GM12878 (cell line): ENCODE measurements at regions not wholly inside any gene's neighbourhood (a gene's known extent, or its start where the extent isn't known, plus 50 kb on each side); places are given as distances from the start of the nearest gene placed in this dataset.

ENCODE experiments used
- ATAC-seq: fragments of 200-7000 bp; cut with Tn5 transposase; 3 replicates; pipeline ENCODE4 v1.9.1; 2020; ENCODE audit warnings: mild to moderate bottlenecking, moderate library complexity
- BruUV-seq: library from RNA; stranded (reverse); fragments of 400-500 nt; replicated peaks from 2 replicates; lab custom pipeline; 2021; lab: Mats Ljungman, UMichigan
- CTCF ChIA-PET: fragments of 300-600 bp; sonication (Branson Sonifier 250); formaldehyde crosslinking; extraction: SDS; loops from one replicate; lab custom pipeline; 2021; ENCODE audit warnings: inconsistent platforms; lab: Yijun Ruan, JAX
- POLR2A ChIA-PET: fragments of 350-600 bp; formaldehyde crosslinking; extraction: SDS; loops from one replicate; lab custom pipeline; 2021; ENCODE audit warnings: inconsistent platforms; lab: Charles Lee
- RAD21 ChIA-PET: fragments of 300-600 bp; sonication (Branson Sonifier 250); formaldehyde crosslinking; loops from one replicate; lab custom pipeline; 2023; ENCODE audit warnings: antibody characterized with exemption; ENCODE audit not compliant: unreplicated experiment; lab: Charles Lee
- SMC1A ChIA-PET: fragments of 300-600 bp; sonication (Branson Sonifier 250); formaldehyde crosslinking; loops from one replicate; lab custom pipeline; 2023; ENCODE audit not compliant: unreplicated experiment, uncharacterized antibody; lab: Charles Lee
- DNase-seq: peaks from one replicate; pipeline ENCODE4 v3.0.0-alpha.2; 2011; ENCODE audit warnings: low read depth, low spot score
- FAIRE-seq: peaks from 3 replicates; lab custom pipeline; 2011; peaks lifted over from hg19 to GRCh38; lab: Jason Lieb, UNC
- H2AFZ ChIP-seq: 2 replicates; pipeline ENCODE4 v1.6.0; 2011; ENCODE audit warnings: low read depth, low read length, control low read depth; ENCODE audit not compliant: control insufficient read depth
- H3K27ac ChIP-seq: 2 replicates; pipeline ENCODE4 v1.5.1; 2011; ENCODE audit warnings: control low read depth; ENCODE audit not compliant: control insufficient read depth, insufficient read depth
- H3K27me3 ChIP-seq, 2 experiments: replicated peaks in 1 of 2; 2 replicates each; pipeline versions ENCODE4 v1.6.0 to v1.6.1; 2011; ENCODE audit warnings: low read length in 1 of 2; ENCODE audit not compliant: control insufficient read depth in 2 of 2, insufficient read depth in 2 of 2
- H3K36me3 ChIP-seq, 2 experiments: 2 replicates each; pipeline ENCODE4 v1.5.1; 2011; ENCODE audit warnings: low read length in 1 of 2; ENCODE audit not compliant: control insufficient read depth in 2 of 2, insufficient read depth in 2 of 2
- H3K4me1 ChIP-seq: 2 replicates; pipeline ENCODE4 v1.6.1; 2011; ENCODE audit warnings: mild to moderate bottlenecking, low read length, moderate library complexity, mixed read lengths; ENCODE audit not compliant: control insufficient read depth, insufficient read depth
- H3K4me2 ChIP-seq: 2 replicates; pipeline ENCODE4 v1.6.0; 2011; ENCODE audit warnings: control low read depth; ENCODE audit not compliant: control insufficient read depth, insufficient read depth
- H3K4me3 ChIP-seq: fragments of 200-600 bp; sonication (generic); 2 replicates; pipeline ENCODE4 v1.5.1; 2016
- H3K79me2 ChIP-seq: 2 replicates; pipeline ENCODE4 v1.6.0; 2011; ENCODE audit warnings: low read length; ENCODE audit not compliant: control insufficient read depth, insufficient read depth
- H3K9ac ChIP-seq: 2 replicates; pipeline ENCODE4 v1.8.0; 2011; ENCODE audit warnings: low read length, control low read depth, mixed read lengths; ENCODE audit not compliant: control insufficient read depth, insufficient read depth
- H3K9me3 ChIP-seq: replicated peaks from 3 replicates; pipeline ENCODE4 v1.5.1; 2011; ENCODE audit warnings: mild to moderate bottlenecking, low read length; ENCODE audit not compliant: control insufficient read depth, insufficient read depth
- H4K20me1 ChIP-seq: 2 replicates; pipeline ENCODE4 v1.6.0; 2011; ENCODE audit not compliant: control insufficient read depth, insufficient read depth
- CHD2 ChIP-seq: IDR thresholded peaks from 2 replicates; pipeline ENCODE4 v1.6.1; 2011; ENCODE audit warnings: low read depth, low read length, improper control_type of control experiment, borderline replicate concordance
- EED ChIP-seq: sonication (generic); IDR thresholded peaks from 2 replicates; pipeline ENCODE4 v1.6.1; 2016; ENCODE audit warnings: antibody characterized with exemption, low read depth
- JUNB ChIP-seq: IDR thresholded peaks from 2 replicates; pipeline ENCODE4 v1.6.1; 2016; ENCODE audit warnings: antibody characterized with exemption, mild to moderate bottlenecking
- KLF5 ChIP-seq: fragments of 450-650 bp; IDR thresholded peaks from 2 replicates; pipeline ENCODE4 v1.6.1; 2014; ENCODE audit warnings: mild to moderate bottlenecking; ENCODE audit not compliant: partially characterized antibody
- MYB ChIP-seq: fragments of 150-350 bp; IDR thresholded peaks from 2 replicates; pipeline ENCODE4 v1.6.1; 2014; ENCODE audit warnings: mild to moderate bottlenecking, low read depth, low read length, borderline replicate concordance
- NR2F1 ChIP-seq: fragments of 450-650 bp; conservative IDR thresholded peaks from 2 replicates; pipeline ENCODE4 v1.6.1; 2017; ENCODE audit warnings: mild to moderate bottlenecking
- SIX5 ChIP-seq: IDR thresholded peaks from 2 replicates; pipeline ENCODE4 v1.6.1; 2011; ENCODE audit warnings: mild to moderate bottlenecking, low read depth, low read length, moderate library complexity; ENCODE audit not compliant: severe bottlenecking
- SREBF1 ChIP-seq: IDR thresholded peaks from 2 replicates; pipeline ENCODE4 v1.6.1; 2012; ENCODE audit warnings: mild to moderate bottlenecking, low read length
- ZNF24 ChIP-seq: fragments of 450-650 bp; IDR thresholded peaks from 2 replicates; pipeline ENCODE4 v1.6.1; 2017; ENCODE audit warnings: antibody characterized with exemption, mild to moderate bottlenecking
- WGBS: methylation state at CpG from one replicate; pipeline ENCODE4 v1.1.6; 2016; ENCODE audit warnings: low lambda C conversion rate; ENCODE audit not compliant: insufficient replicate concordance, insufficient coverage; ENCODE audit errors: missing lambda C conversion rate; 5-methylcytosine and 5-hydroxymethylcytosine counted together
- in situ Hi-C: fragments of 300-500 bp; cut with MboI; formaldehyde crosslinking; loops from 9 replicates; pipeline ENCODE4 v1.14.3; 2018; ENCODE audit warnings: mixed read lengths
- intact Hi-C: fragments of 100-400 bp; cut with micrococcal nuclease; formaldehyde crosslinking; loops from one replicate; pipeline ENCODE4 v1.14.2; 2022; ENCODE audit not compliant: unreplicated experiment

GRCh38 chr12:132393991-132394949, 64.9 kb upstream of the GALNT9 start:
- Histone ChIP-seq H3K27me3 (no peaks in the 10 kb centered on the region), H4K20me1 (no peaks in the 10 kb centered on the region), H3K4me3 (no peak overlapping the region), H3K4me1 (no peaks in the 10 kb centered on the region), H3K4me2 (no peak overlapping the region), H3K36me3 (no peaks in the 10 kb centered on the region), H2AFZ (no peak overlapping the region), H3K9me3 (no peaks in the 10 kb centered on the region), H3K9ac (no peak overlapping the region), H3K79me2 (no peaks in the 10 kb centered on the region), H3K27ac (no peak overlapping the region)
- no peak for DNase-seq
- ChIA-PET POLR2A (no interaction called here), SMC1A (no interaction called here), RAD21 (no interaction called here), CTCF (no interaction called here)
- TF ChIP-seq JUNB: no peak
- no peak for TF ChIP-seq SREBF1
- no peak for TF ChIP-seq EED
- TF ChIP-seq CHD2: no peak
- TF ChIP-seq NR2F1: no peak
- no peak for TF ChIP-seq MYB
- no peak for TF ChIP-seq SIX5
- no peak for FAIRE-seq
- in situ Hi-C loops (no loop called here), intact Hi-C loops (no loop called here)
- WGBS: 27% methylated on average over 30 of the region's 36 CpGs
- BruUV-seq: no TSS peak
- no peak for ATAC-seq

GRCh38 chr12:132393245-132393795, 63.9 kb upstream of the GALNT9 start:
- intact Hi-C loops (no loop called here), in situ Hi-C loops (no loop called here)
- Histone ChIP-seq H3K9me3 (no peaks in the 10 kb centered on the region), H3K27me3 (no peaks in the 10 kb centered on the region; a peak in 1 of 4 replicates), H3K27ac (no peak overlapping the region), H2AFZ (no peak overlapping the region), H3K4me3 (no peak overlapping the region), H3K79me2 (no peaks in the 10 kb centered on the region), H3K4me1 (no peaks in the 10 kb centered on the region), H3K4me2 (no peak overlapping the region), H3K36me3 (no peaks in the 10 kb centered on the region), H3K9ac (no peak overlapping the region), H4K20me1 (no peaks in the 10 kb centered on the region)
- ATAC-seq (no peak), FAIRE-seq (no peak), DNase-seq (no peak)
- POLR2A ChIA-PET: no interaction called here
- BruUV-seq: no TSS peak
- SMC1A ChIA-PET: no interaction called here
- CTCF ChIA-PET: no interaction called here
- TF ChIP-seq ZNF24: no peak
- TF ChIP-seq KLF5: no peak
- RAD21 ChIA-PET: no interaction called here
- WGBS: 40% methylated on average over 19 of the region's 19 CpGs
